HEK293 (cell line): ENCODE measurements at regions not wholly inside any gene's neighbourhood (a gene's known extent, or its start where the extent isn't known, plus 50 kb on each side); places are given as distances from the start of the nearest gene placed in this dataset.

Experiments used
- CTCF ChIA-PET: fragments of 350-600 bp; formaldehyde crosslinking; extraction: SDS; loops from one replicate; lab custom pipeline; 2021; ENCODE audit warnings: antibody characterized with exemption; lab: Yijun Ruan, JAX
- POLR2A ChIA-PET: fragments of 300-600 bp; formaldehyde crosslinking; extraction: SDS; loops from one replicate; lab custom pipeline; 2020; ENCODE audit warnings: antibody characterized with exemption, inconsistent platforms; lab: Yijun Ruan, JAX
- H3K27ac ChIP-seq: fragments of 200-500 bp; sonication (Bioruptor generic); 2 replicates; pipeline ENCODE4 v1.5.1; 2014; ENCODE audit warnings: low read depth, low read length, control low read depth, inconsistent platforms; ENCODE audit errors: extremely low read depth
- H3K36me3 ChIP-seq, 2 experiments: fragments of 200-500 bp in 1 of 2; sonication (Bioruptor generic) in 1 of 2; 1 replicate in 1 of 2; 2 replicates in 1 of 2; pipeline ENCODE4 v1.5.1; 2014 to 2017; ENCODE audit warnings: inconsistent platforms in 2 of 2, low read length in 2 of 2; ENCODE audit not compliant: control insufficient read depth in 2 of 2, insufficient read depth in 1 of 2
- H3K4me1 ChIP-seq: fragments of 200-500 bp; sonication (Bioruptor generic); 2 replicates; pipeline ENCODE4 v1.5.1; 2014; ENCODE audit warnings: mild to moderate bottlenecking, low read length, inconsistent platforms; ENCODE audit not compliant: control insufficient read depth, insufficient read depth
- H3K4me3 ChIP-seq: 2 replicates; pipeline ENCODE4 v1.5.1; 2011; ENCODE audit warnings: low read depth, mild to moderate bottlenecking, control low read depth, low read length, moderate library complexity
- H3K9me3 ChIP-seq: fragments of 200-500 bp; sonication (Bioruptor generic); 2 replicates; pipeline ENCODE4 v1.5.1; 2014; ENCODE audit warnings: low read depth, low read length, inconsistent platforms; ENCODE audit not compliant: control insufficient read depth, insufficient read depth
- GLI2 ChIP-seq: fragments of 450-650 bp; formaldehyde crosslinking; IDR thresholded peaks from 2 replicates; pipeline ENCODE4; 2017; ENCODE audit warnings: missing biosample characterization, missing genetic modification characterization, low read depth, borderline replicate concordance
- ZNF114 ChIP-seq: fragments of 450-650 bp; formaldehyde crosslinking; IDR thresholded peaks from 2 replicates; pipeline ENCODE4 v1.5.0; 2017; ENCODE audit warnings: missing biosample characterization, missing genetic modification characterization
- ZNF133 ChIP-seq: fragments of 450-650 bp; formaldehyde crosslinking; IDR thresholded peaks from 2 replicates; pipeline ENCODE4 v1.5.1; 2016; ENCODE audit warnings: missing biosample characterization, missing genetic modification characterization
- ZNF148 ChIP-seq: fragments of 450-650 bp; formaldehyde crosslinking; IDR thresholded peaks from 2 replicates; pipeline ENCODE4 v1.5.0; 2017; ENCODE audit warnings: missing biosample characterization, missing genetic modification characterization, borderline replicate concordance
- ZNF274 ChIP-seq, 2 experiments: fragments of 200-500 bp in 1 of 2; fragments of 450-650 bp in 1 of 2; sonication (Bioruptor generic) in 1 of 2; formaldehyde crosslinking in 1 of 2; IDR thresholded peaks; 2 replicates each; pipeline versions ENCODE4 v1.5.1 to v1.6.1; 2014 to 2016; ENCODE audit warnings: borderline replicate concordance in 1 of 2, inconsistent platforms in 1 of 2, low read length in 1 of 2, missing biosample characterization in 1 of 2, missing genetic modification characterization in 1 of 2
- ZNF302 ChIP-seq: fragments of 450-650 bp; formaldehyde crosslinking; IDR thresholded peaks from 2 replicates; pipeline ENCODE4 v1.5.1; 2016; ENCODE audit warnings: missing biosample characterization, missing genetic modification characterization, low read depth
- ZNF354C ChIP-seq: fragments of 450-650 bp; formaldehyde crosslinking; IDR thresholded peaks from 2 replicates; pipeline ENCODE4 v1.5.1; 2016; ENCODE audit warnings: missing biosample characterization, missing genetic modification characterization, low read depth, borderline replicate concordance
- ZNF37A ChIP-seq: fragments of 450-650 bp; IDR thresholded peaks from 2 replicates; pipeline ENCODE4 v1.5.1; 2018; ENCODE audit warnings: missing biosample characterization, missing genetic modification characterization
- ZNF391 ChIP-seq: fragments of 450-650 bp; formaldehyde crosslinking; IDR thresholded peaks from 2 replicates; pipeline ENCODE4 v1.5.1; 2016; ENCODE audit warnings: low read depth, missing biosample characterization, missing genetic modification characterization, borderline replicate concordance
- ZNF433 ChIP-seq: fragments of 450-650 bp; formaldehyde crosslinking; IDR thresholded peaks from 2 replicates; pipeline ENCODE4 v1.5.1; 2016; ENCODE audit warnings: missing biosample characterization, missing genetic modification characterization, low read depth
- ZNF473 ChIP-seq: fragments of 450-650 bp; formaldehyde crosslinking; IDR thresholded peaks from 2 replicates; pipeline ENCODE4 v1.5.1; 2017; ENCODE audit warnings: missing biosample characterization, missing genetic modification characterization
- ZNF488 ChIP-seq: fragments of 450-650 bp; formaldehyde crosslinking; IDR thresholded peaks from 2 replicates; pipeline ENCODE4 v1.5.1; 2016; ENCODE audit warnings: missing biosample characterization, missing genetic modification characterization
- ZNF558 ChIP-seq: fragments of 450-650 bp; formaldehyde crosslinking; IDR thresholded peaks from 2 replicates; pipeline ENCODE4 v1.5.1; 2016; ENCODE audit warnings: missing biosample characterization, missing genetic modification characterization
- ZNF571 ChIP-seq: fragments of 450-650 bp; formaldehyde crosslinking; IDR thresholded peaks from 2 replicates; pipeline ENCODE4 v1.5.0; 2017; ENCODE audit warnings: missing biosample characterization, missing genetic modification characterization
- ZNF580 ChIP-seq: fragments of 450-650 bp; formaldehyde crosslinking; IDR thresholded peaks from 2 replicates; pipeline ENCODE4 v1.5.1; 2016; ENCODE audit warnings: missing biosample characterization, missing genetic modification characterization
- ZNF610 ChIP-seq: fragments of 450-650 bp; formaldehyde crosslinking; IDR thresholded peaks from 2 replicates; pipeline ENCODE4 v1.5.1; 2016; ENCODE audit warnings: missing biosample characterization, missing genetic modification characterization, borderline replicate concordance
- ZNF621 ChIP-seq: fragments of 450-650 bp; formaldehyde crosslinking; IDR thresholded peaks from 2 replicates; pipeline ENCODE4 v1.5.1; 2017; ENCODE audit warnings: missing biosample characterization, missing genetic modification characterization
- ZNF747 ChIP-seq: fragments of 450-650 bp; formaldehyde crosslinking; IDR thresholded peaks from 2 replicates; pipeline ENCODE4 v1.5.1; 2016; ENCODE audit warnings: missing biosample characterization, missing genetic modification characterization
- ZNF843 ChIP-seq: fragments of 450-650 bp; formaldehyde crosslinking; IDR thresholded peaks from 2 replicates; pipeline ENCODE4 v1.5.1; 2016; ENCODE audit warnings: missing biosample characterization, missing genetic modification characterization
- TF ChIP-seq, protein P1 (sequence below): fragments of 450-650 bp; formaldehyde crosslinking; IDR thresholded peaks from 2 replicates; pipeline ENCODE4 v1.5.1; 2016; ENCODE audit warnings: missing biosample characterization, missing genetic modification characterization

GRCh38 chr6:92945799-92946198, 473.6 kb downstream of the EPHA7 start:
- no peaks in the 10 kb centered on the region for H3K4me1 ChIP-seq
- no peak for TF ChIP-seq ZNF843 (tag by site-specific recombination)
- no peak for TF ChIP-seq ZNF274 (IDR thresholded peaks at IDR 0.05; ENCODE audit: low read length)
- no peak for TF ChIP-seq ZNF274 (tag by site-specific recombination; IDR thresholded peaks at IDR 0.05; ENCODE audit: borderline replicate concordance)
- H3K9me3 ChIP-seq: no peaks in the 10 kb centered on the region
- no peaks in the 10 kb centered on the region for H3K36me3 ChIP-seq
- ChIA-PET CTCF (interaction anchor here (0.6 kb wide), 1 partner anchor 190 kb away, joined by 3 read pairs; no protein-coding TSS in a partner anchor), POLR2A (no interaction called here)
- no peak overlapping the region for H3K4me3 ChIP-seq
- H3K27ac ChIP-seq: no peak overlapping the region

DNA sequence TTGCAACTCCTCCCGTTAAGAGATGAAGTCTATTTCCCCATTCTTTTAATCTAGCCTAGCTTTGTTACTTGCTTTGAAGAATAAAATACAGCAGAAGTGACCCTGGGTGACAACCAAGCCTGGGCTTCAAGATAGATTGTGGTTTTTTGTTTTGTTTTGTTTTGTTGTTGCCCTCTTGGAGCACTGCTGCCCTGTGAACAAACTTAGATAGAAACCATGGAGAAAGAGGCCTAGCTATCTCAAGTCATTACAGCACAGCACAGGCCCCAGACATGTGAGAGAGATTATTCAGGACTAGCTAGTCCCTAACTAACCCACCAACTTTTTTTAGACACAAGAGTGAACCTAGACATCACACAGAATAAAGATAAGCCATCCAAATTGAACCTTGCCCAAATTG, 475.2 kb downstream of the EPHA7 start:
- no peak for TF ChIP-seq ZNF37A (tag by site-specific recombination)
- TF ChIP-seq GLI2 (tag by site-specific recombination): no peak
- Histone ChIP-seq H3K4me3 (no peak overlapping the region), H3K27ac (no peak overlapping the region), H3K36me3 (no peaks in the 10 kb centered on the region), H3K4me1 (no peaks in the 10 kb centered on the region), H3K9me3 (no peaks in the 10 kb centered on the region)
- POLR2A ChIA-PET: no interaction called here
- CTCF ChIA-PET: interaction anchor here (1.2 kb wide), 1 partner anchor 23 kb away, joined by 6 read pairs; no protein-coding TSS in a partner anchor

- H3K36me3 ChIP-seq: no peaks in the 10 kb centered on the region
- no peaks in the 10 kb centered on the region for H3K9me3 ChIP-seq
- H3K4me1 ChIP-seq: no peaks in the 10 kb centered on the region
- CTCF ChIA-PET: interaction anchor here (0.6 to 1.0 kb wide), 3 partner anchors 19 to 131 kb away, joined by 3 read pairs; no protein-coding TSS in a partner anchor
- TF ChIP-seq ZNF114 (tag by site-specific recombination) (no peak), ZNF473 (tag by site-specific recombination) (no peak), ZNF747 (tag by site-specific recombination) (no peak), ZNF571 (tag by site-specific recombination) (no peak), ZNF133 (tag by site-specific recombination) (no peak), ZNF621 (tag by site-specific recombination) (no peak), ZNF558 (tag by site-specific recombination) (no peak), ZNF148 (tag by site-specific recombination) (no peak), ZNF433 (tag by site-specific recombination) (no peak), ZNF488 (tag by site-specific recombination) (no peak), ZNF610 (tag by site-specific recombination) (no peak), ZNF580 (tag by site-specific recombination) (no peak), ZNF302 (tag by site-specific recombination) (no peak), ZNF391 (tag by site-specific recombination) (no peak), ZNF354C (tag by site-specific recombination) (no peak)
- TF ChIP-seq, protein P1, sequence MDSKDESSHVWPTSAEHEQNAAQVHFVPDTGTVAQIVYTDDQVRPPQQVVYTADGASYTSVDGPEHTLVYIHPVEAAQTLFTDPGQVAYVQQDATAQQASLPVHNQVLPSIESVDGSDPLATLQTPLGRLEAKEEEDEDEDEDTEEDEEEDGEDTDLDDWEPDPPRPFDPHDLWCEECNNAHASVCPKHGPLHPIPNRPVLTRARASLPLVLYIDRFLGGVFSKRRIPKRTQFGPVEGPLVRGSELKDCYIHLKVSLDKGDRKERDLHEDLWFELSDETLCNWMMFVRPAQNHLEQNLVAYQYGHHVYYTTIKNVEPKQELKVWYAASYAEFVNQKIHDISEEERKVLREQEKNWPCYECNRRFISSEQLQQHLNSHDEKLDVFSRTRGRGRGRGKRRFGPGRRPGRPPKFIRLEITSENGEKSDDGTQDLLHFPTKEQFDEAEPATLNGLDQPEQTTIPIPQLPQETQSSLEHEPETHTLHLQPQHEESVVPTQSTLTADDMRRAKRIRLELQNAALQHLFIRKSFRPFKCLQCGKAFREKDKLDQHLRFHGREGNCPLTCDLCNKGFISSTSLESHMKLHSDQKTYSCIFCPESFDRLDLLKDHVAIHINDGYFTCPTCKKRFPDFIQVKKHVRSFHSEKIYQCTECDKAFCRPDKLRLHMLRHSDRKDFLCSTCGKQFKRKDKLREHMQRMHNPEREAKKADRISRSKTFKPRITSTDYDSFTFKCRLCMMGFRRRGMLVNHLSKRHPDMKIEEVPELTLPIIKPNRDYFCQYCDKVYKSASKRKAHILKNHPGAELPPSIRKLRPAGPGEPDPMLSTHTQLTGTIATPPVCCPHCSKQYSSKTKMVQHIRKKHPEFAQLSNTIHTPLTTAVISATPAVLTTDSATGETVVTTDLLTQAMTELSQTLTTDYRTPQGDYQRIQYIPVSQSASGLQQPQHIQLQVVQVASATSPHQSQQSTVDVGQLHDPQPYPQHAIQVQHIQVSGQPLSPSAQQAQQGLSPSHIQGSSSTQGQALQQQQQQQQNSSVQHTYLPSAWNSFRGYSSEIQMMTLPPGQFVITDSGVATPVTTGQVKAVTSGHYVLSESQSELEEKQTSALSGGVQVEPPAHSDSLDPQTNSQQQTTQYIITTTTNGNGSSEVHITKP (tag by site-specific recombination): no peak
- H3K27ac ChIP-seq: no peak overlapping the region
- POLR2A ChIA-PET: no interaction called here
- H3K4me3 ChIP-seq: no peak overlapping the region
These were observed 476.8 kb downstream of the EPHA7 start for GRCh38 chr6:92942549-92942948.
